BE2C (cell line): ENCODE measurements at regions not wholly inside any gene's neighbourhood (a gene's known extent, or its start where the extent isn't known, plus 50 kb on each side); places are given as distances from the start of the nearest gene placed in this dataset.

Experiments used
- DNase-seq: peaks from one replicate; pipeline ENCODE4 v3.0.0-alpha.2; 2020
- H3K27me3 ChIP-seq: fragments of 250-450 bp; sonication (Bioruptor Pico); 2 replicates; pipeline ENCODE4 v1.5.1; 2020; ENCODE audit warnings: mild to moderate bottlenecking
- H3K36me3 ChIP-seq: fragments of 250-450 bp; sonication (Bioruptor Pico); 2 replicates; pipeline ENCODE4 v1.5.1; 2020; ENCODE audit warnings: mild to moderate bottlenecking
- H3K4me1 ChIP-seq: fragments of 250-450 bp; sonication (Bioruptor Pico); 2 replicates; pipeline ENCODE4 v1.5.1; 2020
- H3K4me3 ChIP-seq: 2 replicates; pipeline ENCODE4 v1.5.1; 2011; ENCODE audit warnings: low read depth, low read length
- H3K9me3 ChIP-seq: fragments of 250-450 bp; sonication (Bioruptor Pico); 2 replicates; pipeline ENCODE4 v1.5.1; 2020
- TF ChIP-seq, protein P1 (sequence below): IDR thresholded peaks from 2 replicates; pipeline ENCODE4 v1.5.1; 2012; ENCODE audit warnings: mild to moderate bottlenecking, low read depth, low read length

DNA sequence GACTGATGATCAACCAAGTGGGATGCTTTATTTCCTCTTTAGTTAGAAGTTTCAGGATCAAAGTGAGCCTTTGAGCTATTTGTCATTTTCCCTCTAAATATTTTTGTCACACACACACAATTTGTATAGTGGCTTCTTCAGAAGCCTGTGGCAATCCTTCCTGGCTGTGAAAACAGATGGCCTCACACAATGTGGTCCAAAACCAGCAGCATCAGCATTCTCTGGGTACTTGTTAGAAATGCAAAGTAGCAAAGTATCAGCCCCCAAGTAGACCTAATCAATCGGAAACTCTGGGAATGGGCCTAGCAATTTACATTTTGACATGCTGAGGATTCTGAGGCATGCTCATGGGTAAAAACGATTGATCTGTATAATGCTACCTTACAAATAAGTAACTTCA is 115.9 kb downstream of the PAX1 start:
- Histone ChIP-seq H3K4me1 (no peaks in the 10 kb centered on the region), H3K27me3 (no peaks in the 10 kb centered on the region), H3K36me3 (no peaks in the 10 kb centered on the region), H3K4me3 (no peak overlapping the region), H3K9me3 (no peaks in the 10 kb centered on the region)
- TF ChIP-seq, protein P1, sequence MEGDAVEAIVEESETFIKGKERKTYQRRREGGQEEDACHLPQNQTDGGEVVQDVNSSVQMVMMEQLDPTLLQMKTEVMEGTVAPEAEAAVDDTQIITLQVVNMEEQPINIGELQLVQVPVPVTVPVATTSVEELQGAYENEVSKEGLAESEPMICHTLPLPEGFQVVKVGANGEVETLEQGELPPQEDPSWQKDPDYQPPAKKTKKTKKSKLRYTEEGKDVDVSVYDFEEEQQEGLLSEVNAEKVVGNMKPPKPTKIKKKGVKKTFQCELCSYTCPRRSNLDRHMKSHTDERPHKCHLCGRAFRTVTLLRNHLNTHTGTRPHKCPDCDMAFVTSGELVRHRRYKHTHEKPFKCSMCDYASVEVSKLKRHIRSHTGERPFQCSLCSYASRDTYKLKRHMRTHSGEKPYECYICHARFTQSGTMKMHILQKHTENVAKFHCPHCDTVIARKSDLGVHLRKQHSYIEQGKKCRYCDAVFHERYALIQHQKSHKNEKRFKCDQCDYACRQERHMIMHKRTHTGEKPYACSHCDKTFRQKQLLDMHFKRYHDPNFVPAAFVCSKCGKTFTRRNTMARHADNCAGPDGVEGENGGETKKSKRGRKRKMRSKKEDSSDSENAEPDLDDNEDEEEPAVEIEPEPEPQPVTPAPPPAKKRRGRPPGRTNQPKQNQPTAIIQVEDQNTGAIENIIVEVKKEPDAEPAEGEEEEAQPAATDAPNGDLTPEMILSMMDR: no peak
- DNase-seq: no peak

DNA sequence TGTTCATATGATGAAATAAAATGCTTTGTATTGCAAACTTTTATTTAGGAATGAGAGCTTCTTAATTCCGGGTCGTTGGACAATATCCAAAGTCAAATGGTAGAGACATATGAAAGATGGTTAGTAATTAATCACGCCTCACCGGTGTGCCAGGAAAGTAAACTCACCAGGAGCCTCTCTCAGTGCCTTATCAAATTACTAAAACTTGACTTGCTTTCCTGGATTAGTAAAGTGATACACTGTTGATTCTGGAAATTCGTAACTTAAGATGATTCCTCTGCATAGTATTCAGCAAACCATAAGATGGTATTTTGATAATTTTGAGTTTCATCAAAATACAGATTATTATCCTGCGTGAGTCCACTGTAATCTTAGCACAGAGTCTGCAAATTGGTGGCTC is 115.2 kb downstream of the PAX1 start:
- Histone ChIP-seq H3K36me3 (no peaks in the 10 kb centered on the region), H3K9me3 (no peaks in the 10 kb centered on the region), H3K4me3 (no peak overlapping the region), H3K27me3 (no peaks in the 10 kb centered on the region), H3K4me1 (no peaks in the 10 kb centered on the region)
- no peak for DNase-seq
- TF ChIP-seq, protein P1: no peak

DNA sequence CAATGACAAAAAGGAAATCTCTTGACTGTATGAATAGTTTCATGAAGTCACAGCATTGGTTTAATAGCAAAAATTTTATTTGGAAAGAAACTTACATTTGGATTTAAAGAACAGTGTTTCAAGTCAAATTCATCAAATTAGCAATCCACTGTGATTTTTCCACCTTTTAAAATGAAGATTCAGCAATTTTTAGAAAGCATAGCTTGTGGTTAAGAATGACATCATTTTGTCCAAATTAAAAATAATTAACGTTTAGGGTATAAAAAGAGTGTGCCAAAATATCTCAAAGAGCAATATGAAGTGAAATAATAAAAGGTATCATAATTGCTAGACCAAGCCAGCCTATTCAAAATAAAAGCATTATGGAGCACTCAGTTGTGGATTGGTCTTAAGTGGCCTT is 114.6 kb downstream of the PAX1 start:
- no peaks in the 10 kb centered on the region for H3K27me3 ChIP-seq
- no peak for DNase-seq
- no peak overlapping the region for H3K4me3 ChIP-seq
- H3K9me3 ChIP-seq: no peaks in the 10 kb centered on the region
- H3K36me3 ChIP-seq: no peaks in the 10 kb centered on the region
- TF ChIP-seq, protein P1: no peak
- H3K4me1 ChIP-seq: no peaks in the 10 kb centered on the region

DNA sequence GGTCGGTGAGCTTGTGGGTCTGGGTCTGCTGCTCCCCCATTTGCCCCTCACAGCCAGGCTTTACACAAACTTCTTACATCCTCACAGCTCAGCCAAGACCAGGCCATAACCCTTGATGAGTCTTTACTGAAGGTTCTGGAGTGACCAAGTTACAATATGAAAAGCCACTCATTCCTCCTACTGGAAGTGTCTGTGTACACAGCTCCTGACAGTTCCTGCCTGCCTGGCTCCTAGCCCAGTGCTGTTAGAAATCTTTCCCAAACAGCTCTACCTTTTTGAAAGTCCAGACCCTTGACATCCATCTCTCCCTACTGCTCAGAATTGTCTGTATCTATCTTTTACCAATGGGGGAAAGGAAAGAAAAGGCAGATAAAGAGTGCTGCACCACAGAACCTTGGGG is 106.9 kb downstream of the PAX1 start:
- DNase-seq: no peak
- TF ChIP-seq, protein P1: no peak
- H3K4me3 ChIP-seq: no peak overlapping the region
- H3K9me3 ChIP-seq: 0 out of 2 replicates have a peak, but pooled peaks cover 2% of the 10 kb centered on the region
- no peaks in the 10 kb centered on the region for H3K27me3 ChIP-seq
- no peaks in the 10 kb centered on the region for H3K36me3 ChIP-seq
- H3K4me1 ChIP-seq: no peaks in the 10 kb centered on the region

DNA sequence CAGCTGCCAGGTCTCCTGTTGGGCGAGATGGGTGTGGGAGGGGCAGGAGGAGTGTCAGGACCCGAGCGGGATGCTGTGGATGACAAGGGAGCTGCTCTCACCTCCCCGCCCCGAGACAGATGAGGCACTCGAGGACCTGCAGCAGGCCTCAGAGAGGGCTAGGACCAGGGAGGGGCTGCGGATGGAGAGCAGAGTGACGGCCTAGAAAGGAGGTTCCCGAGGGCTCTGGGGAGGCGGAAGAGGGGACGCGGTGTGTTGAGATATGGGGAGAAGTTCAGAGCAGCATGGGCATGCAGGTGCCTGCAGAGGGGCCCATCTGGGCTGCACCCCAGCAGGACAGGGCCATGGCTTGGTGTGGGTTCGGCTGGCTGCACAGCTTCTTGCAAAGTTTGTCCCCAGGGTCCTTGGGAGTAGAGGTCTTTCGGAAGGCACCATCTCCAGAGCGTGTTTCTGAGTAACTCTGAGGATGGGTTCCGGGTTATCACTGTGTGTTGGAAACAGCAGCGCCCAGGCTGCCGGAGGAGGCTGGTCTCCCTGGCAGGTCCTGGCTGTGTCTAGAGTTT is 104.6 kb downstream of the PAX1 start:
- TF ChIP-seq, protein P1: no peak
- no peak for DNase-seq
- no peaks in the 10 kb centered on the region for H3K4me1 ChIP-seq
- H3K36me3 ChIP-seq: no peaks in the 10 kb centered on the region
- H3K4me3 ChIP-seq: no peak overlapping the region
- no peaks in the 10 kb centered on the region for H3K27me3 ChIP-seq
- H3K9me3 ChIP-seq: 0 out of 2 replicates have a peak, but pooled peaks cover 2% of the 10 kb centered on the region

DNA sequence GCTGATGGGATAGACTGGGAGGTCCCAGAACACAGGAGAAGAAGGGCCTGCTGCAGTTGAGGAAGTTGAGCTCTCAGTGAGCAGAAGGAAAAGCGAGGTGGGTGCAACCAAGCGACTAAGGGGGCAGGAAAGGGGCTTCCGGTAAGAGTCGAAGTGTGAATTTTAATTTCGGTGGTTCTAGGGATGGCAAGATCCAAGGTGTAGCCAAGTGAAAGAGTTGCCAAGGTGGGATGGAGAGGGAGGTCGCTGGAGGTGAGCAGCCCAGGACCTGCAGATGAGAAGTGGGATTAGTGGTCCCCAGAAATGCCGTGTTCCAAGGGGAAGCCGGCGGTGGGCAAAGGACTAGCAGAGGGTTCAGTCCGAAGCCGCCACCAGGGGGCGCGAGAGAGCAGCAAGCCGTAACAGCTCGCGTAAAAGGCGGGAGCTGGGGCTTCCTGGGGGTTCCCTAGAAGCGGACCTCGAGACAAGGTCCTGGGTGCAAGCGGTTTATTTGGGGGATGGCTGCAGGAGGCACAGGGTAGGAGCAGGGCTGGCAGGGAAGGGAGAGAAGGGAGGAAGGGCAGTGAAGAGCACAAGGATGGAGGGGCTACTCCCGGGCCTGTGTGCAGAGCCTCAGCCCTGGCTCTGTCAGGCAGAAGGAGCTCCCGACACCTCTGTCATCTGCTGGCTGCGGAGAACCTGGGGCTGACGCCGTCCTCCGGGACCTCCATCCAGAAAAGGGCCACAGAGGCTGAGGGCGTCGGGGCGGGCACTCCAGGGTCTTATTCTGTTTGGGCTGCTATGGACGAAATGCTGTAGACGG is 103.6 kb downstream of the PAX1 start:
- H3K4me1 ChIP-seq: no peaks in the 10 kb centered on the region
- H3K27me3 ChIP-seq: no peaks in the 10 kb centered on the region
- H3K4me3 ChIP-seq: no peak overlapping the region
- TF ChIP-seq, protein P1: peak; percentile 59
- H3K9me3 ChIP-seq: 0 out of 2 replicates have a peak, but pooled peaks cover 2% of the 10 kb centered on the region
- DNase-seq: peak; percentile 60
- no peaks in the 10 kb centered on the region for H3K36me3 ChIP-seq
